Uterus (tissue), 2 donors: ENCODE measurements at regions not wholly inside any gene's neighbourhood (a gene's known extent, or its start where the extent isn't known, plus 50 kb on each side); places are given as distances from the start of the nearest gene placed in this dataset.

ENCODE experiments used
- CTCF ChIP-seq, 4 experiments: fragments of 200-600 bp in 2 of 4; fragments of 450-650 bp in 2 of 4; sonication (generic) in 2 of 4; IDR thresholded peaks; one replicate each; pipeline ENCODE4 v1.5.1; 2016 to 2019; ENCODE audit warnings: antibody characterized with exemption in 4 of 4, mild to moderate bottlenecking in 2 of 4, moderate library complexity in 1 of 4
- POLR2A ChIP-seq, 2 donors: fragments of 450-650 bp; IDR thresholded peaks; one replicate each; pipeline ENCODE4 v1.6.1; 2016; ENCODE audit warnings: antibody characterized with exemption in 2 of 2, mild to moderate bottlenecking in 1 of 2, moderate library complexity in 1 of 2

- TF ChIP-seq CTCF (IDR thresholded peaks at IDR 0.05) (no peak), POLR2A (IDR thresholded peaks at IDR 0.05) (no peak)
Observed at GRCh38 chr1:238592621-238593020, 701.9 kb upstream of the ZP4 start.
